Endothelial cell (in vitro differentiated cells): ENCODE measurements at regions not wholly inside any gene's neighbourhood (a gene's known extent, or its start where the extent isn't known, plus 50 kb on each side); places are given as distances from the start of the nearest gene placed in this dataset.
"Not testable (repeated sequence)": the region's sequence is repeated elsewhere in the genome, so short reads cannot be mapped to it uniquely, and the experiment has no call there.

Experiments used
- DNase-seq: peaks from one replicate; pipeline ENCODE4 v3.0.0; 2021; ENCODE audit warnings: low spot score
- H3K27ac Mint-ChIP-seq: one replicate; pipeline ENCODE4 v1.8.0; 2021; ENCODE audit warnings: mixed read lengths, inconsistent platforms; ENCODE audit not compliant: unreplicated experiment
- H3K27me3 Mint-ChIP-seq: one replicate; pipeline ENCODE4 v1.8.0; 2021; ENCODE audit warnings: mild to moderate bottlenecking, moderate library complexity, mixed read lengths, inconsistent platforms; ENCODE audit not compliant: unreplicated experiment
- H3K36me3 Mint-ChIP-seq: one replicate; pipeline ENCODE4 v1.8.0; 2021; ENCODE audit warnings: mild to moderate bottlenecking, low read depth, mixed read lengths, inconsistent platforms; ENCODE audit not compliant: unreplicated experiment
- H3K4me1 Mint-ChIP-seq: one replicate; pipeline ENCODE4 v1.8.0; 2021; ENCODE audit warnings: mild to moderate bottlenecking, mixed read lengths, inconsistent platforms; ENCODE audit not compliant: unreplicated experiment
- H3K4me3 Mint-ChIP-seq: one replicate; pipeline ENCODE4 v1.8.0; 2021; ENCODE audit warnings: mild to moderate bottlenecking, mixed read lengths, inconsistent platforms; ENCODE audit not compliant: unreplicated experiment
- H3K9me3 Mint-ChIP-seq: one replicate; pipeline ENCODE4 v1.8.0; 2021; ENCODE audit warnings: mixed read lengths, inconsistent platforms; ENCODE audit not compliant: unreplicated experiment

DNA sequence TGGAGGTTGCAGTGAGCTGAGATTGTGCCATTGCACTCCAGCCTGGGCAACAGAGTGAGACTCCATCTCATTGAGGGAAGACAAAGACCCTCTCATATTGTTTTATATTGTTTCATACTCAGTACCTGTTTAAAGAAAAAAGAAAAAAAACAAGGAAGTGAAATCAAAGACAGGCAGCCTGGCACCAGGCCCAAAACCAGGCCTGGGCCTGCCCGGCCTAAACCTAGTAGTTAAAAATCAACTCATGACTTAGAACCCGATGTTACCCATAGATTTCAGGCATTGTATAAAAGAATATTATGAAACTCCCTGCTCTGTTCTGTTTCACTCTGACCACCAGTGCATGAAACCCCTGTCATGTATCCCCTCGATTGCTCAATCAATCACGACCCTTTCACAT, 50.2 kb upstream of the GOLGA8O start:
- H3K27ac Mint-ChIP-seq, H3K4me1 Mint-ChIP-seq, H3K9me3 Mint-ChIP-seq, H3K36me3 Mint-ChIP-seq, H3K27me3 Mint-ChIP-seq, H3K4me3 Mint-ChIP-seq, DNase-seq: not testable (repeated sequence)
